ENCODE measurements at regions not wholly inside any gene's neighbourhood (a gene's known extent, or its start where the extent isn't known, plus 50 kb on each side); places are given as distances from the start of the nearest gene placed in this dataset.

DNA sequence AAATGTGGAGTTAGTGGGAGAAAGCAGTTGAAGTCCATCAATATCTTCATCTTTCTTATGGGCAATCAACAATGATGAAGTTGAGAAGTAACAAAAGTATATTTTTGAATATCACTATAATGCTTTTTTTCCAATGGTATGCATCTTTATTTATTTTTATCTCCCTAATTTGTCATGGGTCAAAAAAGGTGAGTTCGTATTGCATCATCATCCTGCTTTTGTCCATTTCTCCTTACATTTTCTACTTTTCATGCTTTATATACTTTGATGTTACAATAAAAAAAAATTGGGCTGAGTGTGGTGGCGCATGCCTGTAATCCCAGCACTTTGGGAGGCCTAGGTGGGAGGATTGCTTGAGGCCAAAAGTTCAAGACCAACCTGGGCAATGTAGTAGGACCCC lies 101.2 kb upstream of the STXBP5 start (continued):
- TF ChIP-seq SAP130 (CRISPR knock-in tag; IDR thresholded peaks at IDR 0.05; ENCODE audit: low read depth) (no peak), NONO (IDR thresholded peaks at IDR 0.05) (no peak), NONO (CRISPR knock-in tag; conservative IDR thresholded peaks at IDR 0.05) (no peak)

DNA sequence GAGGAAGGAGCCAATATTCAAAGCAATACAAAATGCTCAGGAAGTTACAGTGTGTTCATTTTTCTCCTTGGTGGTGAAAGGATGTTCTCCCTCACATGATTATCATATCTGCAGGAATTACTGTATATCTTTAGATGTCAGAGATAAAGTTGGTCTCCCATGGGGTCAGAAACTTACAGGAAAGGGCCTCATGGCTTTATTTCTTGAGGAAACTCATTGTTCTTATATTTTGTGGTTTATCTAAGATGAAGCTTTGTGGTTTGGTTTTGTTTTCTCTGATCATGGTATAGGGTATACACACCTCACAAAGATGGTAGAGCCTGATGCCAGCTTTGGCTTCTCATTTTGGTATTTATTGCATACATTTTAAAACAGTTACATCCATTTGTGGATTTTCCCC lies 100.5 kb upstream of the STXBP5 start:
- H4K20me1 ChIP-seq (ENCODE audit: insufficient read depth, low read length), result no peaks in the 10 kb centered on the region
- no peak overlapping the region for H3K4me2 ChIP-seq (ENCODE audit: low read depth, low read length)
- CTCF ChIA-PET (ENCODE audit: low intra/inter-chr PET ratio, low total read pairs), result no interaction called here
- ATAC-seq (no peak), DNase-seq (ENCODE audit: low spot score) (no peak), FAIRE-seq (no peak)
- no peaks in the 10 kb centered on the region for H3K9me3 ChIP-seq (ENCODE audit: low read length)
- H3K4me3 ChIP-seq (replicated peaks in 1 of 3; ENCODE audit: insufficient read depth in 1 of 3, low read depth in 2 of 3, low read length in 3 of 3), result no peak overlapping the region
- H3K27ac ChIP-seq (ENCODE audit: extremely low read length, insufficient read depth, low read length), result no peak overlapping the region
- no peak overlapping the region for H2AFZ ChIP-seq (ENCODE audit: low read length)
- intact Hi-C loops (cut with micrococcal nuclease; ENCODE audit: unreplicated experiment), result no loop called here
- no TSS peak for BruUV-seq (replicated peaks)
- no peaks in the 10 kb centered on the region for H3K27me3 ChIP-seq (ENCODE audit: control insufficient read depth in 1 of 2, insufficient read depth in 2 of 2, low read length in 2 of 2)
- TF ChIP-seq, protein P1, sequence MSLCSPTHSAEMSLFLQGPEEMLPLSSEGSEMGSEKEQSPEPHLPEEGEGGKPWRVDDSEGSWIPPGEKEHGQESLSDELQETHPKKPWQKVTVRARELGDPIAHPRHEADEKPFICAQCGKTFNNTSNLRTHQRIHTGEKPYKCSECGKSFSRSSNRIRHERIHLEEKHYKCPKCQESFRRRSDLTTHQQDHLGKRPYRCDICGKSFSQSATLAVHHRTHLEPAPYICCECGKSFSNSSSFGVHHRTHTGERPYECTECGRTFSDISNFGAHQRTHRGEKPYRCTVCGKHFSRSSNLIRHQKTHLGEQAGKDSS (CRISPR knock-in tag; IDR thresholded peaks at IDR 0.05; ENCODE audit: borderline replicate concordance, low read depth), result no peak
- TF ChIP-seq ATM (IDR thresholded peaks at IDR 0.05; ENCODE audit: borderline replicate concordance), result no peak
- TF ChIP-seq, protein P2, sequence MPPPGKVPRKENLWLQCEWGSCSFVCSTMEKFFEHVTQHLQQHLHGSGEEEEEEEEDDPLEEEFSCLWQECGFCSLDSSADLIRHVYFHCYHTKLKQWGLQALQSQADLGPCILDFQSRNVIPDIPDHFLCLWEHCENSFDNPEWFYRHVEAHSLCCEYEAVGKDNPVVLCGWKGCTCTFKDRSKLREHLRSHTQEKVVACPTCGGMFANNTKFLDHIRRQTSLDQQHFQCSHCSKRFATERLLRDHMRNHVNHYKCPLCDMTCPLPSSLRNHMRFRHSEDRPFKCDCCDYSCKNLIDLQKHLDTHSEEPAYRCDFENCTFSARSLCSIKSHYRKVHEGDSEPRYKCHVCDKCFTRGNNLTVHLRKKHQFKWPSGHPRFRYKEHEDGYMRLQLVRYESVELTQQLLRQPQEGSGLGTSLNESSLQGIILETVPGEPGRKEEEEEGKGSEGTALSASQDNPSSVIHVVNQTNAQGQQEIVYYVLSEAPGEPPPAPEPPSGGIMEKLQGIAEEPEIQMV (CRISPR knock-in tag; IDR thresholded peaks at IDR 0.05; ENCODE audit: low read depth), result no peak
- no peak for TF ChIP-seq NCOA2 (CRISPR knock-in tag; IDR thresholded peaks at IDR 0.05)
- no peak for TF ChIP-seq ZNF510 (CRISPR knock-in tag; IDR thresholded peaks at IDR 0.05; ENCODE audit: low read depth)
- no peak for TF ChIP-seq HOXD1 (CRISPR knock-in tag; IDR thresholded peaks at IDR 0.05)
- H3K79me2 ChIP-seq (ENCODE audit: insufficient read depth, low read length), result no peaks in the 10 kb centered on the region
- no peaks in the 10 kb centered on the region for H3K36me3 ChIP-seq (replicated peaks in 1 of 2; ENCODE audit: control insufficient read depth in 1 of 2, insufficient read depth in 2 of 2, low read length in 2 of 2)
- POLR2A ChIA-PET, result no interaction called here
- H3K4me1 ChIP-seq (ENCODE audit: insufficient read depth, low read length), result 0 out of 2 replicates have a peak, but pooled peaks cover 7% of the 10 kb centered on the region
- no peak overlapping the region for H3K9ac ChIP-seq (ENCODE audit: insufficient read depth, low read depth, low read length)
- in situ Hi-C loops (cut with HindIII; ENCODE audit: extremely low pct_ligation_motif_present, low pct_unique_long_range_greater_than_20kb), result no loop called here
